ENCODE measurements at regions not wholly inside any gene's neighbourhood (a gene's known extent, or its start where the extent isn't known, plus 50 kb on each side); places are given as distances from the start of the nearest gene placed in this dataset.

DNA sequence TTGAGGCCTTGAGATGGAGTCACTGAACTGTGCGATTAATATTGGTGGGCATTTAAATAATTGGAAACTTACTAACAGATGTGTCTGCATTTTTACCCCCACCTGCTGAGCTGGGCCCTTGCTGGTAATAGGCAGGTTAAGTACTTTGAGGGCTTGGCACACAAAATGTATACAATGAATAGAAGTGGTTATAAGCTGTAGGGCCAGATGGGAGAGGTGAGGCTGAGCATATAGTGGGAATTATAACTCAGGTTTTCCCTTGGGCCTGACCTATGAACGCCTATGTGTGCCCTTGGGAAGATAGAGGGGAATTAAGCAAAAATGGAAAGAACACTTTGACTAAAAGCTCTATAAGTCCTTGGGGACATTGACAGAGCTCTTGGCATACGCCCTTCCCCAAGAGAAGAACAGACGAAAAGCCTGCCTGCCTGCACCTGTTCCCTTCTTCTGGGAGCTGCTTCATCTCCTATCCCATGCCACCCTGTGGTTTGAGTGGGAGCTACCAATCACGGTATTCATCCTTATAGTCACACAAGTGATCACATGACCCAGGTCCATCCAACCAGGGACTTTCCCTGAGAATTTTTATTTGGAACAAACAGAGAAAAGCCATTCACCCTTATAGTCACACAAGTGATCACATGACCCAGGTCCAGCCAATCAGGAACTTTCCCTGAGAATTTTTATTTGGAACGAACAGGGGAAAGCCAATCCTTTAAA lies 260.7 kb upstream of the CSF3R start:
- DNase-seq (ENCODE audit: low read depth), result no peak

- DNase-seq (ENCODE audit: low read depth), result no peak
These were observed 258.4 kb upstream of the CSF3R start for GRCh38 chr1:36741066-36741465.

DNA sequence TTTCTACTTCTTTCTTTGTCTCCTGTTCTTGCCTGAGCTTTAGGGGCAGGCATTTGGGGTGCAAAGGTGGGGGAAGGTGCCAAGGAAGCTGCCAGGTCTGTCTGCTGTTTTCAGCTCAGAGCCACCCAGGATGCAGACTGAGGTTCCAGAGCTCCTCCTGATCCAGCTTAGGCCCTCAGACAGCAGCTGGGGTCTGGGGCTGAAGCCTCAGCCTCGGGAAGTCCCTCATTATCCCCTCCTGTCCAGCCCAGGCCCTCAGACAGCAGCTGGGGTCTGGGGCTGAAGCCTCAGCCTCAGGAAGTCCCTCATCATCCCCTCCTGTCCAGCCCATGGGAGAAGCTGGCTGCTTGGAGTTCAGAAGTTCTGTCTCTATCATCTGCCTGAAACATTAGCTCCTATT lies 257.7 kb upstream of the CSF3R start:
- DNase-seq (ENCODE audit: low read depth), result no peak

GRCh38 chr1:36739703-36740289 lies 257.1 kb upstream of the CSF3R start:
- no peak for DNase-seq (ENCODE audit: low read depth)

DNA sequence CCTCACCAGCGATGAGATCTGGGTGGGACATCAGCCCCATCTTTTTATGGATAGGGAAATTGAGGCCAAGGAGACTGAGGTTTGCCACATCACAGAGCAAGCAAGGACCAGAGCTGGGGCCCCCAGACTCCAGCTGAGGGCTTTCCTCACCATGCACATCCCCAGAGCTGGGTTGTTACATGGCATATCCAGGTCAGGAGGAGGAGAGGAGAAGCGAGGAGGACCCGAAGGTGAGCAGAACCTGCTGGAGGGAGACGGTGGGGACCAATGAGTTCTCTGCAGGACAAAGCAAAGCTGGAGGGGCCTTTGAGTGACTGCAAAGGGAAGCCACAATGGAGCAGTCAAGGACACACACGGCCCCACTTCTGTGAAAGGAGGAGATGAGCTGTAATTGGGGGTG lies 255.5 kb upstream of the CSF3R start:
- no peak for DNase-seq (ENCODE audit: low read depth)

DNA sequence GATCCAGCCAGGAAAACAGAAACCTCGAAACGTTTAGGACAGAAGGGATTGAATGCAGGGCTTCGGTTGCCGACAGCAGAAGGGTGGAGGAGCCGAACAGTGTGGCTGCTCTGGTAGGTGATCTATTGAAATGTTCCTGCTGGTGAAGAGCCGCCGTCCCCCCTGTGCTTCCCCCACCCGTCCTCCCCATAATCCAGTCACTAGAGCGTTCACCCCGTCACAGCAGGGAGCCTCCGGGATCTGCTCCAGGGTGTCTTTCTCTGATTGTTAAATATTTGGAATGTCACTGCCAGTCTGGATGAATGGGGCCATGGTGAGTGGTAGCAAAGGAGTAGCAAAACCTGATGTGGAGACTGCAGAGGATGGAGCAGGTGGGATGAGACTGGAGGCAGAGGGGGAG lies 255.1 kb upstream of the CSF3R start:
- DNase-seq (ENCODE audit: low read depth), result no peak

- no peak for DNase-seq (ENCODE audit: low read depth)
These were observed 254.4 kb upstream of the CSF3R start for GRCh38 chr1:36737038-36737555.

DNA sequence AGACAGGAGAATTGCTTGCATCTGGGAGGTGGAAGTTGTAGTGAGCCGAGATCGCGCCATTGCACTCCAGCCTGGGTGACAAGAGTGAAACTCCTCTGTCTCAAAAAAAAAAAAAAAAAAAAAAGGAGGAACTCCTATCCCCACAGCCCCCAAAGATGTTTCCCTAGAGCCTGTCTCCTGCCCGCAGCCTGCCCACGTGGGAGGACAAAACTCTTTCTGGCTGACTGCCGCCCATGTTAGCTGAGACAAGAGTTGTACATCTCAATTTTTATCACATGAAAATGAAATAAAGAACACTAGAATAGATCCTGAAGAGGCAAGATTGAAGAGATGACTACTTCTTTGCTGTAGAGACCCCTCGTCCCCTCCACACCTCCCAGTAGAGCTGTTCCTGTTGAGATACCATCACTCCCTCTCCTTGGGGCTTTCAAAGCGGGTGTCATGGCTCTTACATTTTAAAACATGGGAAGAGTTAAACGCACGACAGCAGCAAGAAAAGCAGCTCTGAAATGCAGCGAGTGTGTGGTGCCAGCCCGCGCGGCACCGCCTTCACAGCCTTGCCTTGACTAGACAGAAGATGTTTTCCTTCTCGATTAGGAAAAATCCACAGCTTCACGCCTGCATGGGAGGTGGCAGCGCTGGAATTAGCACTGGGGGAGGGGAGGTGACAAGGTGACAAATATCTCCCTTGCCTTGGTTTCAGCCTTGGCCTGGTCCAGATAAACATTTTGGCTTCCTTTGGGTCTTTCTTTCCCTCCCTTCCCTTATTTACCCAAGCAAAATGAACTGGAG lies 253.4 kb upstream of the CSF3R start:
- no peak for DNase-seq (ENCODE audit: low read depth)

DNA sequence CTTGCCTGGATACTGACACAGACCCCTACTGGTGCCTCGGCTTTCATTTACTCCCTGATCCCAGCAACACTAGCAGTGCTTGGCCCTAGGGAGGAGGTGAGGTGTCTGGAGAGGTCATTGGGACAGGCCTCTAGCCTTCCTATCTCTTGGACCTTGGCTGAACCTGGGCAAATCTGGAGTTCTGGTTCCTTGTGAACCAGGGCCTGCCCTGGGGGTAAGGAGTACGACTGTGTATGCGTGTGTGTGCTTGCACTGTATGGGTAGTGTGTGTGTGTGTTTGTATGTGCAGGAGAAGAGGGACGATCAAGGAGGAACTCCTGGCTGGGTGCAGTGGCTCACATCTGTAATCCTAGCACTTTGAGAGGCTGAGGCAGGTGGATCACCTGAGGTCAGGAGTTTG lies 252.7 kb upstream of the CSF3R start:
- no peak for DNase-seq (ENCODE audit: low read depth)

GRCh38 chr1:36734356-36734755 lies 251.6 kb upstream of the CSF3R start:
- DNase-seq (ENCODE audit: low read depth), result no peak

DNA sequence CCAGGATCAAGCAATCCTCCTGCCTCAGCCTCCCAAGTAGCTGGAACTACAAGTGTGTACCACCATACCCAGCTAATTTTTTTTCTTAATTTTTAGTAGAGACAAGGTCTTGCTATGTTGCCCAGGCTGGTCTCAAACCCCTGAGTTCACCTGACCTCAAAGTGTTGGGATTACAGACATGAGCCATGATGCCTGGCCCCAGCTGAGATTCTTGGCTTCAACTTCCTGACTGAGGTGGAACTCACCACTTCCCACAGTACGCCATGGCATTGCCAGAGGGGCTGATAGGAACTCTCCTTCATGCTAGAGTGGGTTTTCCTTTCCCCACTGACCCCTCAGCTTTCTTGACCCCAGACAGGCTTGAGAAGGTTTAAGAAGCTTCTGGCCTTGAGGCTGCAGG lies 251.0 kb upstream of the CSF3R start:
- DNase-seq (ENCODE audit: low read depth), result no peak

DNA sequence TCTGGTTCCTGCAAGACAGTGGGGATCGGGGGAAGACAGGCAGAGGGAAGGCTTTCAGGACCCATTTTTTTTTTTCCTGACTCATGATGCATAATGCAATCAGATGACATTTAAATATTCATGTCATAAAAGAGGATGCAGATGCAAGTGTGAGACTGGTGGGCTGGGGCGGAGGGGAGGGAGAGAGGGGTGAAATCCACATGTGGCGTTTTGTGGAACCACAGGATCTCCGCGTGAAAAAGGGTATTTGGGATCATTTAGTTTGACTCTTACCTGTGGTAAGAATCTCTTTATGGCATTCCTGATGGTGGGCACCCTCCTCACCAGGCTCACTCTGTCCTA lies 249.3 kb upstream of the CSF3R start:
- DNase-seq (ENCODE audit: low read depth), result no peak

- no peak for DNase-seq (ENCODE audit: low read depth)
These were observed 248.7 kb upstream of the CSF3R start for GRCh38 chr1:36731226-36732014.

GRCh38 chr1:36730599-36730998 lies 247.9 kb upstream of the CSF3R start:
- no peak for DNase-seq (ENCODE audit: low read depth)

DNA sequence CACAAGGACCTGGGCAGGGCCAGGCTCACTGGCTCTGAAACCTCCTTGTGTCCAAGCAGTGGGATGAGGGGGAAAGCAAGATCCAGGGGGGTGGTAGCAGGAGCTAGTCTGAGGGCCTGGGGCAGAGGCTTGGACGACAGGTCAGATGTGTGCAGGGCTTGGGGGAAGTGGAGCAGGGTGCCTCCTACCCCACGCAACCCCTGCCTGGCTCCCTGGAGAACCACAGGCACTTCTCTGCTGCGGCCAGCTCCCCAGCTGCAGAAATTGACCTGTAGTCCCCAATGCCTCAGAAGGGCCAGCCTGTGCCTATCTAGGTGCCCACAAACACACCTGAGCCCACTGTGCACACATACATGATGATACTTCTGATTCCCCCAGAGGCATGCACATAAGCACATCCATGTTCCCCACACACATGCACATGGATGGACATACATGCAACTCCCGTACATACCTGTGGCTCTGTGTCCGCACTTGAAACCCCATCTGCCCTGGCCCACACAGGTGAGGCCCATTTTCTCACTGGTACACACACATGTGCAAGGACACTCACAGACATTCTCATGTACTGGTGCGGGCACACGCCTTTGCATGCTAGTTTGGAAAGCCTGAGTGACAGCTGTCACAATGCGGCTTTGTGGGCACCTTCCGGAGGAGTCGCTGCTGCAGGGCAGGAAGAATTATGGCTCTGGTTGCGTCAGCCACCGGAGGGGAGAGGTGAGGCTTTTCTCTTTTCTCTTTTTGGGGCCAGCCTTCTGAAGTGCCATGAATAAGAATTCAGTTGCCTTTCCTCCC lies 247.2 kb upstream of the CSF3R start:
- no peak for DNase-seq (ENCODE audit: low read depth)

DNA sequence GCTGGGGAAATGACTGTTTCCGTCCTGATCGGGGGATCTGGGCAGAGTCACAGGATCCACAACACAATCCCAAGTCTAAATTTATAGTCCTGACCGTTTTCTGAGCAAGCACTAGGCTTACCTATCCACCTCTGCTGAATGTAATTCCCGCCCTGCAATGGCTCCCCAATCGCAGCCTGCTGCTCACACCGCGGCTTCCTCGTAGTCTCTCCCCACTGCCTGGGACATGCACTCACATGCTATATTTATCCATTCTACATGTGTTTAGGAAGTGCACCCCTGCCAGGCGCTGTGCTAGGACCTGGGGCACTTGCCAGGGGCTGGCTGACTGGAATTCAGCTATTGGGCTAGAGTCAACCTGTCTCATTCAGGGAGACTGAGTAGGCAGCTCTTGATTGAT lies 246.6 kb upstream of the CSF3R start:
- no peak for DNase-seq (ENCODE audit: low read depth)

- no peak for DNase-seq (ENCODE audit: low read depth)
These were observed 246.1 kb upstream of the CSF3R start for GRCh38 chr1:36728846-36729245.

DNA sequence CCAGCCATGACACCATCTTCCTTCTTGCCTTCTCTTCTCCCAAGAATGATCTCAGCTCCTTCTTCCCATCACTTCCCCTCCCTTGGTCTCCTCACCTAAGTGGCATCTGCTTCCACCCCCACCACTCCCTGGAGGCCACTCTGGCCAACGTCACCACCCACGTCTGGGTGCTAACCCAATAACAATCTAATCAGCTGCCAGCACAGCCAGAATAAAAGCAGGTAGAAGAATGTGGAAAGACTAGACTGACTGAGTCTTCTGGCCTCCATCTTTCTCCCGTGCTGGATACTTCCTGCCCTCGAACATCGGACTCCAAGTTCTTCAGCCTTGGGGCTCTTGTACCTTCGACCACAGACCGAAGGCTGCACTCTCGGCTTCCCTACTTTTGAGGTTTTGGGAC lies 245.3 kb upstream of the CSF3R start:
- DNase-seq (ENCODE audit: low read depth), result no peak

GRCh38 chr1:36725151-36725550 lies 242.4 kb upstream of the CSF3R start:
- DNase-seq (ENCODE audit: low read depth), result no peak

DNA sequence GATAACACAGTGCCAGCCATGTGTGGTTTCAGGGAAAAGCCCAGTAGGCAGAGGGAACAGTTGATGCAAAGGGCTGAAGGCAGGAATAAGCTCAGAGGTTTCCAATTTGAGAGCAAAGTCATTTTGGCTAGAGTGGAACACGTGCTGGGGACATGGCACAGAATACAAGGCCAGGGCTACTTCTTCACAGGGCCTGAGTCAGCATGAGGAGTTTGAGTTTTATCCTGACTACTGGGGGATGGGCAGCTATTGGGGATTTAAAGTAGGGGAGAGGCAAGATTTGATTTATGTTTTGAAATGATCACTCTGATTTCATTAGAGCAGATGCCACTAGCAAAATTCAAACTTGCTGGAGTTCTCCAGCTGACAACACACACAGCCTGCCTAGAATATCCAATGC lies 241.1 kb upstream of the CSF3R start:
- DNase-seq (ENCODE audit: low read depth), result no peak

DNA sequence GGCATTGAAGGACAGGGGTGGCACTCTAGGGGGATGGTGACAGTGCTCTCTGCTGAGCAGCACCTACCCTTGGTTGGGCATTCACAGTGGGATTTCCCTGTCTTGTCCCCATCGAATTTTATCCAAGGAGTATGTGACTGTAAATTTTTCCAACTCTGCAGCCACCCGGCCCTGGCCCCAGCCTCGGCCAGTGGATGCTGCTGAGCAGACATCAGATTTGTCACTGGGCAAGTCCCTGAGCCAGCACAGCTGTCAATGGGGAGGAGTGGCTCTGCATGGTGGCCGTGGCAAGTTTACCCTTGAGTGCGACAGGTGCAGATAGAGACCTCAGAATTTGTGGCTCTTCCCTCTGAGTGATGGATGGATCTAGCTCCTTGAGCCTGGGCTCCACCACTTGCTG lies 240.2 kb upstream of the CSF3R start:
- no peak for DNase-seq (ENCODE audit: low read depth)

- no peak for DNase-seq (ENCODE audit: low read depth)
These were observed 238.5 kb upstream of the CSF3R start for GRCh38 chr1:36721261-36721660.
